Uterus (tissue), 2 donors: ENCODE measurements at regions not wholly inside any gene's neighbourhood (a gene's known extent, or its start where the extent isn't known, plus 50 kb on each side); places are given as distances from the start of the nearest gene placed in this dataset.

Source experiments
- CTCF ChIP-seq, 4 experiments: fragments of 200-600 bp in 2 of 4; fragments of 450-650 bp in 2 of 4; sonication (generic) in 2 of 4; IDR thresholded peaks; one replicate each; pipeline ENCODE4 v1.5.1; 2016 to 2019; ENCODE audit warnings: antibody characterized with exemption in 4 of 4, mild to moderate bottlenecking in 2 of 4, moderate library complexity in 1 of 4
- POLR2A ChIP-seq, 2 donors: fragments of 450-650 bp; IDR thresholded peaks; one replicate each; pipeline ENCODE4 v1.6.1; 2016; ENCODE audit warnings: antibody characterized with exemption in 2 of 2, mild to moderate bottlenecking in 1 of 2, moderate library complexity in 1 of 2

GRCh38 chr3:176958560-176958959 is 238.7 kb downstream of the TBL1XR1 start:
- TF ChIP-seq CTCF (IDR thresholded peaks at IDR 0.05) (no peak), POLR2A (IDR thresholded peaks at IDR 0.05) (no peak)
